HCT116 (cell line): ENCODE measurements at regions not wholly inside any gene's neighbourhood (a gene's known extent, or its start where the extent isn't known, plus 50 kb on each side); places are given as distances from the start of the nearest gene placed in this dataset.

Experiments
- ATAC-seq: fragments of 200-7000 bp; cut with Tn5 transposase; 2 replicates; pipeline ENCODE4 v1.9.1; 2020; ENCODE audit warnings: mild to moderate bottlenecking, moderate library complexity
- BruUV-seq: library from RNA; stranded (reverse); fragments of 400-500 nt; replicated peaks from 2 replicates; lab custom pipeline; 2021; lab: Mats Ljungman, UMichigan
- CTCF ChIA-PET: fragments of 300-600 bp; sonication (Branson Sonifier 250); formaldehyde crosslinking; loops from one replicate; lab custom pipeline; 2021; ENCODE audit warnings: antibody characterized with exemption; lab: Charles Lee
- POLR2A ChIA-PET: fragments of 300-600, 350-600 bp; sonication (Branson Sonifier 250); formaldehyde crosslinking; loops from one replicate; lab custom pipeline; 2021; ENCODE audit warnings: antibody characterized with exemption; lab: Charles Lee
- RAD21 ChIA-PET, 2 experiments: fragments of 300-600 bp; sonication (Branson Sonifier 250); formaldehyde crosslinking; loops; one replicate each; lab custom pipeline; 2023; ENCODE audit warnings: low total read pairs in 2 of 2; ENCODE audit not compliant: uncharacterized antibody in 2 of 2, unreplicated experiment in 2 of 2, low non-redundant PET in 1 of 2; lab: Charles Lee
- DNase-seq: peaks from one replicate; pipeline ENCODE4 v3.0.0-alpha.2; 2010; ENCODE audit warnings: low read depth, low spot score
- H2AFZ ChIP-seq: fragments of 200-600 bp; shearing (Covaris generic), sonication (generic); 2 replicates; pipeline ENCODE4 v1.6.1; 2017; ENCODE audit warnings: low read depth, mixed run types, mixed read lengths, antibody characterized with exemption, low read length; ENCODE audit not compliant: poor library complexity, severe bottlenecking
- H3K27ac ChIP-seq: 2 replicates; pipeline ENCODE4 v1.5.1; 2012; ENCODE audit warnings: low read depth, low read length
- H3K27me3 ChIP-seq: fragments of 200-600 bp; sonication (generic); 2 replicates; pipeline ENCODE4 v1.6.1; 2016; ENCODE audit warnings: mixed run types, low read length, mixed read lengths; ENCODE audit not compliant: insufficient read depth
- H3K36me3 ChIP-seq, 2 experiments: fragments of 200-500 bp in 1 of 2; fragments of 200-600 bp in 1 of 2; sonication (Bioruptor generic) in 1 of 2; sonication (generic) in 1 of 2; 2 replicates each; pipeline versions ENCODE4 v1.5.1 to v1.6.1; 2014 to 2016; ENCODE audit warnings: low read length in 2 of 2, inconsistent platforms in 1 of 2, mixed read lengths in 1 of 2, mixed run types in 1 of 2; ENCODE audit not compliant: insufficient read depth in 2 of 2, control insufficient read depth in 1 of 2
- H3K4me1 ChIP-seq, 2 experiments: fragments of 200-600 bp in 1 of 2; sonication (generic) in 1 of 2; 2 replicates each; pipeline versions ENCODE4 v1.5.1 to v1.6.1; 2012 to 2017; ENCODE audit warnings: low read length in 2 of 2, inconsistent platforms in 1 of 2, mild to moderate bottlenecking in 1 of 2, mixed read lengths in 1 of 2, mixed run types in 1 of 2, moderate library complexity in 1 of 2; ENCODE audit not compliant: insufficient read depth in 2 of 2, control insufficient read depth in 1 of 2
- H3K4me2 ChIP-seq: fragments of 200-600 bp; sonication (generic); 2 replicates; pipeline ENCODE4 v1.6.1; 2017; ENCODE audit warnings: mixed run types, low read length, mixed read lengths
- H3K4me3 ChIP-seq, 2 experiments: fragments of 200-600 bp in 1 of 2; sonication (generic) in 1 of 2; replicated peaks in 1 of 2; 2 replicates each; pipeline ENCODE4 v1.5.1; 2011 to 2016; ENCODE audit warnings: low read length in 2 of 2, control low read depth in 1 of 2, low read depth in 1 of 2, mild to moderate bottlenecking in 1 of 2, mixed read lengths in 1 of 2, mixed run types in 1 of 2
- H3K79me2 ChIP-seq: fragments of 200-600 bp; sonication (generic); 2 replicates; pipeline ENCODE4 v1.6.1; 2017; ENCODE audit warnings: mild to moderate bottlenecking, mixed run types, low read length, moderate library complexity, mixed read lengths; ENCODE audit not compliant: insufficient read depth
- H3K9ac ChIP-seq: fragments of 200-600 bp; sonication (generic); 2 replicates; pipeline ENCODE4 v1.6.1; 2016; ENCODE audit warnings: low read length, mixed read lengths
- H3K9me2 ChIP-seq: fragments of 200-600 bp; sonication (generic), shearing (Covaris generic); 2 replicates; pipeline ENCODE4 v1.6.1; 2017; ENCODE audit warnings: mixed run types, mild to moderate bottlenecking, moderate library complexity; ENCODE audit not compliant: insufficient read depth
- H3K9me3 ChIP-seq, 2 experiments: fragments of 200-500 bp in 1 of 2; fragments of 200-600 bp in 1 of 2; sonication (Bioruptor generic) in 1 of 2; sonication (generic) in 1 of 2; 2 replicates each; pipeline ENCODE4 v1.6.1; 2014 to 2017; ENCODE audit warnings: low read length in 2 of 2, mixed read lengths in 2 of 2, inconsistent platforms in 1 of 2, low read depth in 1 of 2, mild to moderate bottlenecking in 1 of 2, mixed run types in 1 of 2, moderate library complexity in 1 of 2; ENCODE audit not compliant: control insufficient read depth in 1 of 2, insufficient read depth in 1 of 2
- H4K20me1 ChIP-seq: fragments of 200-600 bp; sonication (generic), shearing (Covaris generic); 2 replicates; pipeline ENCODE4 v1.6.1; 2017; ENCODE audit warnings: mixed run types, mild to moderate bottlenecking, moderate library complexity; ENCODE audit not compliant: insufficient read depth
- ATF3 ChIP-seq: IDR thresholded peaks from 2 replicates; pipeline ENCODE4 v1.6.1; 2012
- CBX3 ChIP-seq: IDR thresholded peaks from 2 replicates; pipeline ENCODE4 v1.6.1; 2012; ENCODE audit warnings: low read depth
- CTCF ChIP-seq, 3 experiments: fragments of 200-600 bp in 1 of 3; sonication (generic) in 1 of 3; IDR thresholded peaks in 2 of 3; conservative IDR thresholded peaks in 1 of 3; 2 replicates each; pipeline ENCODE4 v1.5.1; 2012 to 2017; ENCODE audit warnings: low read depth in 2 of 3, low read length in 2 of 3, antibody characterized with exemption in 1 of 3, borderline replicate concordance in 1 of 3, control low read depth in 1 of 3, mild to moderate bottlenecking in 1 of 3, mixed read lengths in 1 of 3, mixed run types in 1 of 3, moderate library complexity in 1 of 3; ENCODE audit not compliant: insufficient read depth in 1 of 3
- ELF1 ChIP-seq: IDR thresholded peaks from 2 replicates; pipeline ENCODE4 v1.6.1; 2012; ENCODE audit warnings: low read depth, borderline replicate concordance
- EZH2 ChIP-seq: fragments of 200-600 bp; sonication (generic); IDR thresholded peaks from 2 replicates; pipeline ENCODE4 v1.6.1; 2017; ENCODE audit warnings: antibody characterized with exemption, mixed run types
- EZH2phosphoT487 ChIP-seq: fragments of 200-600 bp; IDR thresholded peaks from 2 replicates; pipeline ENCODE4 v1.6.1; 2018; ENCODE audit warnings: antibody characterized with exemption, borderline replicate concordance
- FOSL1 ChIP-seq: IDR thresholded peaks from 2 replicates; pipeline ENCODE4 v1.6.1; 2012; ENCODE audit warnings: low read depth
- JUND ChIP-seq: IDR thresholded peaks from 2 replicates; pipeline ENCODE4 v1.6.1; 2012
- MAX ChIP-seq: IDR thresholded peaks from 2 replicates; pipeline ENCODE4 v1.6.1; 2012
- POLR2A ChIP-seq: IDR thresholded peaks from 2 replicates; pipeline ENCODE4 v1.7.0; 2011; ENCODE audit warnings: borderline replicate concordance; ENCODE audit not compliant: insufficient read depth, insufficient read length; ENCODE audit errors: extremely low read depth
- POLR2AphosphoS5 ChIP-seq: IDR thresholded peaks from 2 replicates; pipeline ENCODE4 v1.6.1; 2011; ENCODE audit warnings: mild to moderate bottlenecking, low read depth, low read length, moderate library complexity
- RAD21 ChIP-seq: IDR thresholded peaks from 2 replicates; pipeline ENCODE4 v1.6.1; 2012; ENCODE audit warnings: low read depth, mild to moderate bottlenecking
- SIN3A ChIP-seq: IDR thresholded peaks from 2 replicates; pipeline ENCODE4 v1.6.1; 2012; ENCODE audit warnings: low read depth
- SP1 ChIP-seq: IDR thresholded peaks from 2 replicates; pipeline ENCODE4 v1.6.1; 2012; ENCODE audit warnings: low read depth
- SRF ChIP-seq: IDR thresholded peaks from 2 replicates; pipeline ENCODE4 v1.6.1; 2012; ENCODE audit warnings: low read depth
- YY1 ChIP-seq: IDR thresholded peaks from 2 replicates; pipeline ENCODE4 v1.6.1; 2011; ENCODE audit warnings: low read length, low read depth, moderate library complexity, mild to moderate bottlenecking; ENCODE audit not compliant: insufficient replicate concordance; ENCODE audit errors: extremely low read depth
- ZBTB33 ChIP-seq: IDR thresholded peaks from 2 replicates; pipeline ENCODE4 v1.6.1; 2011; ENCODE audit warnings: mild to moderate bottlenecking, low read length, moderate library complexity; ENCODE audit not compliant: insufficient replicate concordance; ENCODE audit errors: extremely low read depth
- ZNF274 ChIP-seq: fragments of 200-500 bp; sonication (Bioruptor generic); IDR thresholded peaks from 2 replicates; pipeline ENCODE4 v1.6.1; 2014; ENCODE audit warnings: mild to moderate bottlenecking, low read depth, low read length, inconsistent platforms
- intact Hi-C: fragments of 100-400 bp; cut with micrococcal nuclease; formaldehyde crosslinking; loops from 2 replicates; pipeline ENCODE4 v1.10.0; 2022

GRCh38 chr13:83223546-83223945, 658.7 kb downstream of the SLITRK1 start:
- CTCF ChIA-PET, result no interaction called here
- POLR2A ChIA-PET, result no interaction called here
- no TSS peak for BruUV-seq
- Histone ChIP-seq H3K9ac (no peak overlapping the region), H3K4me3 (no peak overlapping the region), H3K4me1 (no peaks in the 10 kb centered on the region), H4K20me1 (no peaks in the 10 kb centered on the region), H3K79me2 (no peaks in the 10 kb centered on the region), H3K27me3 (no peaks in the 10 kb centered on the region), H2AFZ (no peak overlapping the region), H3K27ac (no peak overlapping the region), H3K9me3 (no peaks in the 10 kb centered on the region; a peak in 1 of 4 replicates), H3K4me2 (no peak overlapping the region), H3K9me2 (no peaks in the 10 kb centered on the region), H3K36me3 (no peaks in the 10 kb centered on the region)
- no peak for ATAC-seq
- DNase-seq, result no peak
- RAD21 ChIA-PET, result no interaction called here
- intact Hi-C loops, result no loop called here
- TF ChIP-seq ZNF274 (no peak), SP1 (no peak), EZH2phosphoT487 (no peak), EZH2 (no peak), CTCF (IDR thresholded peaks at IDR 0.05 in 2 of 3, conservative IDR thresholded peaks at IDR 0.05 in 1 of 3; ENCODE audit: borderline replicate concordance in 1 of 3, insufficient read depth in 1 of 3, low read depth in 2 of 3, low read length in 2 of 3) (no peak), POLR2A (no peak), ZBTB33 (no peak), YY1 (no peak), SIN3A (no peak), FOSL1 (no peak), JUND (no peak), ATF3 (no peak), POLR2AphosphoS5 (no peak), SRF (no peak), RAD21 (no peak), CBX3 (no peak), MAX (no peak), ELF1 (no peak)
